ENCODE measurements at regions not wholly inside any gene's neighbourhood (a gene's known extent, or its start where the extent isn't known, plus 50 kb on each side); places are given as distances from the start of the nearest gene placed in this dataset.
"Not testable (repeated sequence)": the region's sequence is repeated elsewhere in the genome, so short reads cannot be mapped to it uniquely, and the experiment has no call there.

- DNase-seq (ENCODE audit: low read depth, low spot score) = peak; percentile 76
Measured at GRCh38 chr19:14283813-14284520, 78.0 kb upstream of the ADGRL1 start.

- DNase-seq (ENCODE audit: low read depth, low spot score) = not testable (repeated sequence)
Measured at GRCh38 chr19:14279270-14279669, 73.3 kb upstream of the ADGRL1 start.

- no peak for DNase-seq (ENCODE audit: low read depth, low spot score)
Measured at GRCh38 chr19:14277608-14278007, 71.6 kb upstream of the ADGRL1 start.

- not testable (repeated sequence) for DNase-seq (ENCODE audit: low read depth, low spot score)
Measured at GRCh38 chr19:14275823-14276222, 69.9 kb upstream of the ADGRL1 start.

- no peak for DNase-seq (ENCODE audit: low read depth, low spot score)
Measured at GRCh38 chr19:14272623-14273022, 66.7 kb upstream of the ADGRL1 start.

GRCh38 chr19:14271840-14272239 is 65.9 kb upstream of the ADGRL1 start:
- no peak for DNase-seq (ENCODE audit: low read depth, low spot score)

- not testable (repeated sequence) for DNase-seq (ENCODE audit: low read depth, low spot score)
Measured at GRCh38 chr19:14270557-14270956, 64.6 kb upstream of the ADGRL1 start.

DNA sequence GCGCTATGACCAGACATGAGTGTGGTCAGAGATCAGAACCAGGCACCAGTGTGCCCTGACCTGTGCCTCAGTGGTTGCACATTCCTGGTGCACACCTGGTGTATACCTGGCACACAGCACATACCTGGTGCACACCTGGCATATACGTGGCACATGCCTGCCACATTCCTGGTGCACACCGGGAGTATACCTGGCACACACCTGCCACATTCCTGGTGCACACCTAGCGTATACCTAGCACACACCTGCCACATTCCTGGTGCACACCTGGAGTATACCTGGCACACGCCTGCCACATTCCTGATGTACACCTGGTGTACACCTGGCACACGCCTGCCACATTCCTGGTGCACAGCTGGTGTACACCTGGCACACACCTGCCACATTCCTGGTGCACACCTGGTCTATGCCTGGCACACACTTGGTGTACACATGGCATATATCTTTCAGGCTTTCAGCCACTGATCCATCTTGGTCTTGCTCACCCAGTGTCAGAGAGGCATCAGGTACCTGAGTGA is 61.3 kb upstream of the ADGRL1 start:
- DNase-seq (ENCODE audit: low read depth, low spot score) = no peak

- not testable (repeated sequence) for DNase-seq (ENCODE audit: low read depth, low spot score)
Measured at GRCh38 chr19:14266208-14266607, 60.2 kb upstream of the ADGRL1 start.

DNA sequence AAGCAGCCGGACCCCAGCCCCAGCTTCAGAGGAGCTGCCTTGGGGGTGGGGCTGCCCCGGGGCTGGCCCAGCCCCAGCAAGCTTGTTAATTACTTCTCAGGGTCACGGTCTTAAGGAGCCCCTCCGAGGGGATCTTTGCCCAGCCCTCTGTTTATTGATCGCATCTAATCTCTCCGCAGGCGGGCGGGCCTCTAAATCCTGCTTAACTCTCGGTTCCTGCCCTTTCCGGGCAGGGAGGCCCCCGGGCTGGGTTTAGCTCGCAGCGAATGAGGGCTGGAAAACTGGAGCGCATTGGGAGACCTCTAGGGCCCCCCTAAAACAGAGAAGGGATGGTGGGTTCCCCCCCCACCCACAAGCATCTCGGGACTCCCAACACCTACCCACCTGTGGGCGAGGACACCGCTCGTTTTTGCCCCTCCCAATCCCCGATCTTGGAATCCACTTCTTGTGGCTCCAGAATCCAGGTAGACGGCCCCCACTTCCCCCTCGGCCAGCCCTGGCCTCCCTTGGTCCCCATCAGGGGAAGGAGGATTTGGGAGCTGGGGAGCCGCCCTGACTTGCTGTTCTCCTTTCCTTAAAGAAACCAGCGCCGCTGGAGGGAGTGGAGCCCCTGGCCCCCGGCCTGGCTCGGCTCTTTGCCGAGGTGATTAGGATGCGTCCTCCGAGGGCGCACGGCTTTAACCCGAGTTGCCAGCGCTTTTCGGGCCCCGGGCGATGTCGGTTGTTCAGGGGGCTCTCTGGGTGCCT is 59.5 kb upstream of the ADGRL1 start:
- peak; percentile 51 for DNase-seq (ENCODE audit: low read depth, low spot score)

DNA sequence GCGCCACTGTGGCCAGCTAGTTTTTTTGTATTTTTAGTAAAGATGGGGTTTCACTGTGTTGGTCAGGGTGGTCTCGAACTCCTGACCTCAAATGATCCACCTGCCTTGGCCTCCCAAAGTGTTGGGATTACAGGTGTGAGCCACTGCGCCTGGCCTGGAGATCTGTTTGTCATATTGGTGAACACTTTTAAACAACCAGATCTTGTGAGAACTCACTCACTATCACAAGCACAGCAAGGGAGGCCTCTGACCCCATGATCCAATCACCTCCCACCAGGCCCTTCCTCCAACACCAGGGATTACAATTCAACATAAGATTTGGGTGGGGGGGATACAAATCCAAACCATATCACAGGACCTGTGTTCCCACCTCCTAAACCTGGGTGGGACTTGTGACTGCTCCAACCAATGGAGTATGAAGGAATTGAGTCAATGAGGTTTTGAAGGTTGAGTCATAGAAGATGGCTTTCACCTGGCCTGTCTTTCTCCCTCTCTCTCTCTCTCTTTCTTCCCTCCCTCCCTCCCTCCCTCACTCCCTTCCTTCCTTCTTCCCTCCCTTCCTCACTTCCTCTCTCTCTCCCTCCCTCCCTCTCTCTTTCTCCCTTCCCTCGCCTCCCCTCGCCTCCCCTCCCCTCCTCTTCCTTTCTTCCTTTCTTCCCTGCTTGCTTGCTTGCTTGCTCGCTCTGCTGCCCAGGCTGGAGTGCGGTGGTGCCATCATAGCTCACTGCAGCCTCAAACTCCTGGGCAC is 50.1 kb upstream of the ADGRL1 start:
- not testable (repeated sequence) for DNase-seq (ENCODE audit: low read depth, low spot score)

Measured in ELF-1 (cell line).